ENCODE measurements at regions not wholly inside any gene's neighbourhood (a gene's known extent, or its start where the extent isn't known, plus 50 kb on each side); places are given as distances from the start of the nearest gene placed in this dataset.

DNA sequence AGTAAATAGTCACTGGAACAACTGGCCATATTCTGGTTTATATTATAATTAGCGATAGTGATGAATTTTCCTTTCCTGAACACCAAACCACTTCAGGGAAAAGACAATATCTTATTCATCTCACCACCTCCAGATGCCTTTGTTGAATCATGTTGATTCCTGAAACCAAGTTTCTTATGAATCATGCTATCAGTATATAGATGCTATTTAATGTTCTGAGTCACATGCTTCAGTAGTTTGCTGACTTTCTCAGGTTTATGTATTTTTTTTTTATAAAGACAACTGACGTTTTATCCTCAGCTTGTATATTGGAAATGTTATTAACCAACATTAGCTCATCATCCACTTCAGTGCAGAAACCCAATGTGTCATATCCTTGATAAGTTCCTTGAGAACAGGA lies 710.2 kb upstream of the POU3F2 start:
- Histone ChIP-seq H3K27ac (ENCODE audit: low read depth, low read length) (no peak overlapping the region), H3K4me1 (ENCODE audit: insufficient read depth, low read length) (no peaks in the 10 kb centered on the region), H3K4me3 (ENCODE audit: low read length in 2 of 2) (no peak overlapping the region), H3K27me3 (ENCODE audit: insufficient read depth, low read length) (no peaks in the 10 kb centered on the region), H3K9me3 (ENCODE audit: control insufficient read depth in 1 of 2, low read length in 2 of 2) (no peaks in the 10 kb centered on the region), H3K36me3 (ENCODE audit: insufficient read depth, low read length) (no peaks in the 10 kb centered on the region)
- POLR2A ChIA-PET (ENCODE audit: partially characterized antibody) = no interaction called here
- Mint-ChIP-seq H3K9me3 (peaks cover 0 to 6% (median 3%) of the 10 kb centered on the region in 8 donors), H3K27me3 (no peaks in the 10 kb centered on the region), H3K4me3 (no peak overlapping the region), H3K4me1 (no peaks in the 10 kb centered on the region), H3K27ac (no peak overlapping the region), H3K36me3 (no peaks in the 10 kb centered on the region)
- DNase-seq = no peak
- CTCF ChIA-PET (ENCODE audit: partially characterized antibody) = no interaction called here
- intact Hi-C loops (cut with micrococcal nuclease) = no loop called here

DNA sequence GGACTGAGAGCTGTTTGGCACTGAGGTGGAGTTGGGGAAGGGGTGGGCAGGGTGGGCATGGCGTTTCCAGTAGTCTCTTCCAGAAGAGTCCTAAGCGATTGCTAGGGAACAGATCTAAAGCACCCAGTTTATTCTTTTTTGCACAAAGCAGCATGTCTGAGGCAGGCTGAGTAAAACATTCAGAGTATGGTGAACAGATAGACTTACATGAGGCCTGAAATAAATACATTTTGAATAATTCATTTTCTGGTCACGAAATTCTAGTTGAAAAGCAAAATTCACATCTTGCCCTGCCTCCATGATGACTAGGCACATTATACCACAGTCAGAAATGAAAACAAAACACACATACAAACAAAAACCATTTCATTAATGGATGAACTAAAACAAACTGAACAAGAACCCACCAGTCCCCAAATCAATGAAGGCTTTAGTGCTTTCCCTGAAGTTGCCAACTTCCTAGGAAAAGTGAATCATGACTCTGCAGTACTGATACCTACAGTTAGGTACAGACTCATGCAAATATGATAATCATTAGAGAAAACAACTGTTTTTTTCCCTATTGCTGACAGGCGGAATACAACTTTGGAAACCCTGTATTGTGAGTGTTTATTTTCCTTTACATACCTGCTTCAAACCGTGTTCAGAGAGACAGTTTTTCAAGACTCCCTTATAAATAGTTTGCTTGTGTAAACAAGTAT lies 702.9 kb upstream of the POU3F2 start:
- ChIA-PET POLR2A (ENCODE audit: partially characterized antibody) (no interaction called here), CTCF (ENCODE audit: partially characterized antibody) (no interaction called here)
- Histone ChIP-seq H3K4me1 (ENCODE audit: insufficient read depth, low read length) (no peaks in the 10 kb centered on the region), H3K9me3 (ENCODE audit: control insufficient read depth in 1 of 2, low read length in 2 of 2) (no peaks in the 10 kb centered on the region), H3K4me3 (ENCODE audit: low read length in 2 of 2) (no peak overlapping the region), H3K27ac (ENCODE audit: low read depth, low read length) (no peak overlapping the region), H3K36me3 (ENCODE audit: insufficient read depth, low read length) (no peaks in the 10 kb centered on the region), H3K27me3 (ENCODE audit: insufficient read depth, low read length) (no peaks in the 10 kb centered on the region)
- Mint-ChIP-seq H3K27ac (no peak overlapping the region), H3K4me1 (no peaks in the 10 kb centered on the region), H3K36me3 (no peaks in the 10 kb centered on the region), H3K27me3 (no peaks in the 10 kb centered on the region), H3K4me3 (no peak overlapping the region), H3K9me3 (peaks cover 0 to 6% (median under 1%) of the 10 kb centered on the region in 8 donors)
- intact Hi-C loops (cut with micrococcal nuclease) = no loop called here
- no peak for DNase-seq

DNA sequence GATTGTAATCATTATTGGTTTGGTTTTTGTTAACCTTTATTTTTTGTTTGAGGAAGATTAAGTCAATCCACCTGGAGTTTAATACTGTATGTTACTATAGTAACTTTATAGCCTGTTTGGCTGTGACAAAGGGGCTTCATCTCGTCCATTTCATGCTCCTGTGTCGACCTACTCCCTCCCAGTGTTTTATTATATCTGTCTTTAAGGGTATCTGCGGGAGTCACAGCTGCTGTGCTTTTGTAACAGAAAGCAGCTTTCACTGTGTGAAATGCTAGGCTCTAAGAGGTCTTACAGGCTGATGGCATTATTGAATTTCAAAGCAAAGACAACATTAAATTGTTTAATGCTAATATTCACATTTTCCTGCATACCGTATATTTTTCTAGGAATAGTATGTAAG lies 698.0 kb upstream of the POU3F2 start:
- Mint-ChIP-seq H3K27me3 (no peaks in the 10 kb centered on the region), H3K36me3 (no peaks in the 10 kb centered on the region), H3K4me1 (no peaks in the 10 kb centered on the region), H3K9me3 (peaks cover 0 to 5% (median 0%) of the 10 kb centered on the region in 8 donors), H3K4me3 (no peak overlapping the region), H3K27ac (no peak overlapping the region)
- no peaks in the 10 kb centered on the region for H3K4me1 ChIP-seq (ENCODE audit: insufficient read depth, low read length)
- no peaks in the 10 kb centered on the region for H3K27me3 ChIP-seq (ENCODE audit: insufficient read depth, low read length)
- CTCF ChIA-PET (ENCODE audit: partially characterized antibody) = no interaction called here
- intact Hi-C loops (cut with micrococcal nuclease) = no loop called here
- POLR2A ChIA-PET (ENCODE audit: partially characterized antibody) = no interaction called here
- H3K36me3 ChIP-seq (ENCODE audit: insufficient read depth, low read length) = no peaks in the 10 kb centered on the region
- H3K4me3 ChIP-seq (ENCODE audit: low read length in 2 of 2) = no peak overlapping the region
- DNase-seq = no peak
- no peaks in the 10 kb centered on the region for H3K9me3 ChIP-seq (ENCODE audit: control insufficient read depth in 1 of 2, low read length in 2 of 2)
- no peak overlapping the region for H3K27ac ChIP-seq (ENCODE audit: low read depth, low read length)

DNA sequence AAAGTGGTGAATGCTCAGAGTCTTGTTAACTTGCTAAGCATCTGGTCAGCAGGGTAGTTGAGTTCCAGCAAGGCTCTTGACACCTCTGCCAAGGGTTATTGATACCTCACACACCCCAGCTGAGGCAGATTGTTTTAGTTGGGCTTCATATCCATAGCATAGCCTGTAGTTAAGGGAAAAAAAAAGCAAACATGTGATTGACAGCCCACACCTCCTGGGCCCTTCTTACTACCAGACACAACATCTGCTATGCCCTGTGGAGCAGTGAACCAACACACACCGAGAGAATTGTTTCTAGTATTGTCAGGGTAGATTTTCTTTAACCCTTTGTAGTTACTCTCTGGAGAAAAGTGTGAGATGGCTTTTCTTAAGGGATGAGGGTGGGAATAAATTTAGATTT lies 697.0 kb upstream of the POU3F2 start:
- H3K4me1 Mint-ChIP-seq = no peaks in the 10 kb centered on the region

DNA sequence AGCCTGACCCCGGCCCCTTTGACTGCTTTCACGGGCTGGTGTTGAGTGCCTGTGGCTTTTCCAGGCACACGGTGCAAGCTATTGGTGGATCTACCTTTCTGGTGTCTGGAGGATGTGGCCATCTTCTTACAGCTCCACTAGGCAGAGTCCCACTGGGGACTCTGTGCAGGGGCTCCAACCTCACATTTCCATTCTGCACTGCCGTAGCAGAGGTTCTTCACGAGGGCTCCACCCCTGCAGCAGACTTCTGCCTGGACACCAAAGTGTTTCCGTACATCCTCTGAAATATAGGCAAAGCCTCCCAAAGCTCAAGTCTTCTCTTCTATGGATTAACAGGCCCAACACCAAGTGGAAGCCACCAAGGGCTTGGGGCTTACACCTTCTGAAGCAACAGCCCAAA lies 691.5 kb upstream of the POU3F2 start:
- H3K27ac Mint-ChIP-seq = no peak overlapping the region
- Histone ChIP-seq H3K9me3 (ENCODE audit: control insufficient read depth in 1 of 2, low read length in 2 of 2) (no peaks in the 10 kb centered on the region), H3K27ac (ENCODE audit: low read depth, low read length) (no peak overlapping the region), H3K4me1 (ENCODE audit: insufficient read depth, low read length) (no peaks in the 10 kb centered on the region), H3K4me3 (ENCODE audit: low read length in 2 of 2) (no peak overlapping the region), H3K36me3 (ENCODE audit: insufficient read depth, low read length) (no peaks in the 10 kb centered on the region), H3K27me3 (ENCODE audit: insufficient read depth, low read length) (no peaks in the 10 kb centered on the region)
- no peaks in the 10 kb centered on the region for H3K4me1 Mint-ChIP-seq
- DNase-seq = no peak
- H3K9me3 Mint-ChIP-seq = peaks cover 0 to 20% (median 10%) of the 10 kb centered on the region in 8 donors
- intact Hi-C loops (cut with micrococcal nuclease) = no loop called here
- CTCF ChIA-PET (ENCODE audit: partially characterized antibody) = no interaction called here
- no peak overlapping the region for H3K4me3 Mint-ChIP-seq
- H3K27me3 Mint-ChIP-seq = no peaks in the 10 kb centered on the region
- H3K36me3 Mint-ChIP-seq = no peaks in the 10 kb centered on the region
- POLR2A ChIA-PET (ENCODE audit: partially characterized antibody) = no interaction called here

More for the DNA sequence above, 697.0 kb upstream of the POU3F2 start:
- H3K9me3 ChIP-seq (ENCODE audit: control insufficient read depth in 1 of 2, low read length in 2 of 2) = no peaks in the 10 kb centered on the region
- H3K27ac ChIP-seq (ENCODE audit: low read depth, low read length) = no peak overlapping the region
- intact Hi-C loops (cut with micrococcal nuclease) = no loop called here
- H3K27me3 ChIP-seq (ENCODE audit: insufficient read depth, low read length) = no peaks in the 10 kb centered on the region
- ChIA-PET POLR2A (ENCODE audit: partially characterized antibody) (no interaction called here), CTCF (ENCODE audit: partially characterized antibody) (no interaction called here)
- DNase-seq = no peak
- no peak overlapping the region for H3K27ac Mint-ChIP-seq
- H3K27me3 Mint-ChIP-seq = no peaks in the 10 kb centered on the region
- H3K36me3 ChIP-seq (ENCODE audit: insufficient read depth, low read length) = no peaks in the 10 kb centered on the region
- no peaks in the 10 kb centered on the region for H3K4me1 ChIP-seq (ENCODE audit: insufficient read depth, low read length)
- no peaks in the 10 kb centered on the region for H3K36me3 Mint-ChIP-seq
- no peak overlapping the region for H3K4me3 ChIP-seq (ENCODE audit: low read length in 2 of 2)
- H3K9me3 Mint-ChIP-seq = peaks cover 0 to 9% (median 5%) of the 10 kb centered on the region in 8 donors
- no peak overlapping the region for H3K4me3 Mint-ChIP-seq

DNA sequence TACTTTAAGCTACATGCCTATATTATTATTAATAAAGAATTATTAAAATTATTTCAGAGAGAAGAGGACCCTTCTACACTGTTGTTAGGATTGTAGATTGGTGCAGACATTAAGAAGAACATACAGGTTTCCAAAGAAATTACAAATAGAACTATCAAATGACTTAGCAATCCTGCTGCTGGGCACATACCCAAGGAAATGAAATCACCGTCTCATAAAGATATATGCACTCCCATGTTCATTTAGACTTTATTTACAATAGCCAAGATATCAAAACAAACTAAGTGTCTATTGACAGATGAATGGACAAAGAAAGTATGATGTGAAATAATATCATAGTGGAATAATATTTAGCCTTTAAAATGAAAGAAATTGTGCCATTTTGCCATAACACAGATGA lies 687.7 kb upstream of the POU3F2 start:
- H3K27ac Mint-ChIP-seq = no peak overlapping the region
- H3K4me1 Mint-ChIP-seq = no peaks in the 10 kb centered on the region
- ChIA-PET POLR2A (ENCODE audit: partially characterized antibody) (no interaction called here), CTCF (ENCODE audit: partially characterized antibody) (no interaction called here)
- DNase-seq = no peak
- no peaks in the 10 kb centered on the region for H3K27me3 Mint-ChIP-seq
- peaks cover 0 to 19% (median 10%) of the 10 kb centered on the region in 8 donors for H3K9me3 Mint-ChIP-seq
- H3K4me3 Mint-ChIP-seq = no peak overlapping the region
- Histone ChIP-seq H3K4me3 (ENCODE audit: low read length in 2 of 2) (no peak overlapping the region), H3K9me3 (ENCODE audit: control insufficient read depth in 1 of 2, low read length in 2 of 2) (no peaks in the 10 kb centered on the region), H3K27me3 (ENCODE audit: insufficient read depth, low read length) (no peaks in the 10 kb centered on the region), H3K4me1 (ENCODE audit: insufficient read depth, low read length) (no peaks in the 10 kb centered on the region), H3K36me3 (ENCODE audit: insufficient read depth, low read length) (no peaks in the 10 kb centered on the region), H3K27ac (ENCODE audit: low read depth, low read length) (no peak overlapping the region)
- intact Hi-C loops (cut with micrococcal nuclease) = no loop called here
- H3K36me3 Mint-ChIP-seq = no peaks in the 10 kb centered on the region

DNA sequence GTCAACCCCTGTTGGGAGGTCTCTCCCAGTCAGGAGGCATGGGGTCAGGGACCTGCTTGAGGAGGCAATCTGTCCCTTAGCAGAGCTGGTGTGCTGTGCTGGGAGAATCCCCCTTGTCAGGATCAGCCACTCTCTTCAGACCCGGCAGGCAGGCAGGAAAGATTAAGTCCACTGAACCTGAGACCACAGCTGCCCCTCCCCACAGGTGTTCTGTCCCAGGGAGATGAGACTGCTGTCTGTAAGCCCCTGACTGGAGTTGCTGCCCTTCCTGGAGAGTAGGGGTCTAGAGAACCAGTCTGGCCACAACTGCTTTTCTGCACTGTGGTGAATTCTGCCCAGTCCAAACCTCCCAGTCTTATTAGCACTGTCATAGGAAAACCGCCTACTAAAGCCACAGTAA lies 677.8 kb upstream of the POU3F2 start:
- no peak for DNase-seq
- Histone ChIP-seq H3K4me3 (ENCODE audit: low read length in 2 of 2) (no peak overlapping the region), H3K4me1 (ENCODE audit: insufficient read depth, low read length) (no peaks in the 10 kb centered on the region), H3K9me3 (ENCODE audit: control insufficient read depth in 1 of 2, low read length in 2 of 2) (no peaks in the 10 kb centered on the region), H3K27ac (ENCODE audit: low read depth, low read length) (no peak overlapping the region), H3K27me3 (ENCODE audit: insufficient read depth, low read length) (no peaks in the 10 kb centered on the region), H3K36me3 (ENCODE audit: insufficient read depth, low read length) (no peaks in the 10 kb centered on the region)
- intact Hi-C loops (cut with micrococcal nuclease) = no loop called here
- Mint-ChIP-seq H3K4me1 (no peaks in the 10 kb centered on the region), H3K36me3 (no peaks in the 10 kb centered on the region), H3K4me3 (no peak overlapping the region), H3K27me3 (no peaks in the 10 kb centered on the region), H3K9me3 (peaks cover 0 to 17% (median 8%) of the 10 kb centered on the region in 8 donors), H3K27ac (no peak overlapping the region)
- ChIA-PET POLR2A (ENCODE audit: partially characterized antibody) (no interaction called here), CTCF (ENCODE audit: partially characterized antibody) (no interaction called here)

DNA sequence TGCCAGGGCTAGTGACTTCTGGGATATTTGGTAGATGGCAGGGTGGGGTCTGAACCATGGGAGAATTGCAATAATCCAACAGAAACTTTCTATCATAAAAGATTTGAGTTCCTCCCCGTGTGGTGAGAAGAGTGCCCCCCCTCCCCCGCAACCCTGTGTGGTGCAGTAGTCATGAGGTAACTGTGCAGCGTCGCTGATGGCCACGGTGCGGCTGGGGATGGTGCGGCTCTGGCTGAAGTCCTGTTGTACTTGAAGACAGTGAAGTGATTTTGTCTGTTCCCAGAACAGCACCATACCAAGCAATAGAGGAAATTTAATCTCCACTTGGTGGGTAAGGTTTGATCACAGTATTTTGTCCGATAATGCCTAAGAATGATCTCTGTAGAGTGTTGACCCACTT lies 654.8 kb upstream of the POU3F2 start:
- ChIA-PET CTCF (ENCODE audit: partially characterized antibody) (no interaction called here), POLR2A (ENCODE audit: partially characterized antibody) (no interaction called here)
- Mint-ChIP-seq H3K36me3 (no peaks in the 10 kb centered on the region), H3K4me3 (no peak overlapping the region), H3K27me3 (no peaks in the 10 kb centered on the region), H3K9me3 (peaks cover 0 to 12% (median 3%) of the 10 kb centered on the region in 8 donors), H3K4me1 (no peaks in the 10 kb centered on the region), H3K27ac (no peak overlapping the region)
- DNase-seq = no peak
- no peak overlapping the region for H3K27ac ChIP-seq (ENCODE audit: low read depth, low read length)
- no peaks in the 10 kb centered on the region for H3K36me3 ChIP-seq (ENCODE audit: insufficient read depth, low read length)
- no peaks in the 10 kb centered on the region for H3K27me3 ChIP-seq (ENCODE audit: insufficient read depth, low read length)
- no peak overlapping the region for H3K4me3 ChIP-seq (ENCODE audit: low read length in 2 of 2)
- intact Hi-C loops (cut with micrococcal nuclease) = no loop called here
- H3K9me3 ChIP-seq (ENCODE audit: control insufficient read depth in 1 of 2, low read length in 2 of 2) = no peaks in the 10 kb centered on the region
- no peaks in the 10 kb centered on the region for H3K4me1 ChIP-seq (ENCODE audit: insufficient read depth, low read length)

All from CD4-positive, alpha-beta memory T cell (primary cell).